CD4-positive, alpha-beta T cell treated with Interleukin-6 at 100 ng/mL for 8 hours (primary cell): ENCODE measurements at regions not wholly inside any gene's neighbourhood (a gene's known extent, or its start where the extent isn't known, plus 50 kb on each side); places are given as distances from the start of the nearest gene placed in this dataset.
A peak's percentile ranks its signal among the peaks of the same experiment; 100 is the strongest.
"Not testable (repeated sequence)": the region's sequence is repeated elsewhere in the genome, so short reads cannot be mapped to it uniquely, and the experiment has no call there.

Source experiments
- DNase-seq: peaks from one replicate; pipeline ENCODE4 v3.0.0-alpha.2; 2020; ENCODE audit warnings: mixed read lengths, low spot score

DNA sequence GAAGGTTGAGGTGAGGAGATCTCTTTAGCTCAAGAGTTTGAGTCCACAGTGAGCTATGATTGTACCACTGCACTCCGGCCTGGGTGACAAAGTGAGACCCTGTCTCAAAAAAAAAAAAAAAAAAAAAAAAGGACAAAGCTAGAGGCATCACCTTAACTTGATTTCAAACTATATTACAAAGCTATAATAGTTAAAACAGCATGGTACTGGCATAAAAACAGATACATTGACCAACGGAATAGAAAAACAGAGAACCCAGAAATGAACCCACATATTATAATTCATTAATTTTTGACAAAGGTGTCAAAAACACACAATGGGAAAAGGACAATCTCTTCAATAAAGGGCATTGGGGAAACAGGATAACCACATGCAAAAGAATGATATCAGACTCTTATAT is 50.8 kb upstream of the MBOAT1 start:
- no peak for DNase-seq

- no peak for DNase-seq
These were observed 53.6 kb upstream of the MBOAT1 start for GRCh38 chr6:20265842-20266241.

DNA sequence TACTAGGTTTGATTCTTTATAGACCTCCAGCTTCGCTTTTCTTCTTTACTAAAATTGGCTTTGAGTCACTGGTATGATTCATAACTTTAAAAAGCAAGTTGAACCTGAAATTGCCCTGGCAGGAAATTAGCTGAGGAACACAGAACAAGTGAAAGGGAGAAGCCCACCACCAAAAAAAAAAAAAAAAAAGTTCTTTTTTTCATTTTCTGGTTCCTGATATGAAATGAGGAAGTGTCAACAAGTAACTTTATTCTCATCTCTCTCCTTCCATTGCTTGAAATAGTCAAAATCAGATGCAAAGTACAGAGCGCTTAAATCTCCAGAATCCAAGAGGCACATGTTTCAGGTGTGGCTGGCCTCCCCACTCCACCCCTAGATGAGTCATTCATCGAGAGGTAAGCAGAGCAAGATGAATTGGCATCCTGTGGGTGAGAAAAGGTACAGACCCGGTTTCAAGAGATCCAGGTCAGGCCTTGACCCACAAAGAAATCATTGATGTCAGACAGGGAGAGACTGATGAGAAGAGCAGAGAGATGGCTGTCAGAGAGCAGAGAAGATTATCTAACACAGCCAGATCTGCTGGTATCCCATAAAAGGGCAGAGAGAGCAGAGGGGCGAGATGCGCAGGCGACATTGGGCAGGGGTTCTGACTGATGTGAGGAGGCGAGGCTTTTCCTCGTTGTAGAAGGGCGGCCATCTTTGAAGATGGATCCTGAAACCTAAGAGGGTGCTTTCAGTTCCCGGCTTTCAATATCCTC is 54.8 kb upstream of the MBOAT1 start:
- DNase-seq, result no peak

DNA sequence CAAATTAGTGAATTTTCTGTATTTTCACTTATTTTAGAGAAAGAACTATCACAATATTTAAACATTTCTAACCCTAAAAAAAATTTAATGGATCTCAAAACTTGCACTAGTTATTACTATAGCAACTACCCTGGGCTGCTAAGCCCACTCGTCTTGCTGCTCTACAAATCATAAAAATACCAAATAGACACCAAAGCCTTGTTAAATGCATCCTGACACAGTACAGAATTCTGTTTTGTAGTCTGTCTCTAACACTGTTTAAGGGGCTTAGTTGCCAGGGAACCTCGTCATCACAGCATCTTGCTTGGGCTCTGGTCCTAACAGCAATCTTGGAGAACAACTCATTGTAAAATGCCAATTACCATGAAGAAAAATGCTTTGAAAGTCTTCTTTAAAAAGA is 56.9 kb upstream of the MBOAT1 start:
- no peak for DNase-seq

DNA sequence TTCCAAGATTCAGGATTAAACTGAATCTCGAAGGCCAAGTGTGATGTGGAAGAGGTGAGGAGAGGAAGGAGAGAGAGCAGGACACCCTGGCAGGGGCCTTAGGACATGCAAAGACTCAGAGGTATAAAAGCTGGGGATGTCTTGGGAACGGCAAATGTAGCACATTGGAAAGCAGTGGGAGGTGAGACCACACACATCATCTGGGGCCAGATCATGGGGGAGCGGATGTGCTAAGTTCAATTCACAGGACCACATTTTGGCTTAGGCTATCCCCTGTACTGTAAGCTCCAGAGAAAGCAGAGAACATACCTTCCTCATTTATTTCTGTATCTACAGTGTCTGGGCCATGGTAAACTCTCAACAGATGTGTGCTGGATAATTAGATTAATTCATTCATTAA is 59.5 kb upstream of the MBOAT1 start:
- DNase-seq, result no peak

DNA sequence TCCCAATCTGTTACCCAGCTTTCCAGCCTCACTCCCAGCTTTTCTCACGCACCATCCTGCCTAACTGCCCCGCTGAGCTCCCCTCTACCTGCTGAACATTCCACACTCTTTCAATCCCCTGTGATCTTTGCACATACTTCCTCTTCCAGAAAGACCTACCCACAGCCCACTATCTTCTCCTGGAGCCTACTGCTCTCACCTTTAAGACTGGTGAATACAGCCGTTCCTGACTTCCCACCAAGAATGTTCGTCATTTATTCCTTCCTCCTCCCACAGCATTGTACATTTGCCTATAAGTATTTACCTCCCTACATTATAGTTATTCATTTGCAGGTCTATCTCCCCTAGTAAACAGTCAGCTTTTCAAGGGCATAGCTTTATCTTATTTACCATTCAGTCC is 61.9 kb upstream of the MBOAT1 start:
- DNase-seq, result no peak

GRCh38 chr6:20275837-20276236 is 63.6 kb upstream of the MBOAT1 start:
- not testable (repeated sequence) for DNase-seq

DNA sequence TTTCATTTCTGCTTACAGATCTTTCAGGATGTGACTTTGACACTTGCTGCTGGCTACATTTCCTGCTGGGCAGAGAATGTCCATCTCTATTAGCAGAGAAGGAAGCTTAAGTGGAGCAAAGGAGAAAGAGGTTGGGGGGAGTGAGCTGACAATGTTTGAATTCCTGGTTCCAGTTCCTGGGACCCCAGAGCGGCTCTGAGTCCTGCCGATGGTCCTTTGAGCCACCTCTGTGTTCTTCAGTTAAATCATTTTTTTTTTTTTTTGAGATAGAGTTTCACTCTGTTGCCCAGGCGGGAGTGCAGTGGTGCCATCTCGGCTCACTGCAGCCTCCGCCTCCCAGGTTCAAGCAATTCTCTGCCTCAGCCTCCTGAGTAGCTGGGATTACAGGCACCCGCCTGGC is 65.5 kb upstream of the MBOAT1 start:
- DNase-seq, result not testable (repeated sequence)

GRCh38 chr6:20279051-20279450 is 66.8 kb upstream of the MBOAT1 start:
- DNase-seq, result no peak

DNA sequence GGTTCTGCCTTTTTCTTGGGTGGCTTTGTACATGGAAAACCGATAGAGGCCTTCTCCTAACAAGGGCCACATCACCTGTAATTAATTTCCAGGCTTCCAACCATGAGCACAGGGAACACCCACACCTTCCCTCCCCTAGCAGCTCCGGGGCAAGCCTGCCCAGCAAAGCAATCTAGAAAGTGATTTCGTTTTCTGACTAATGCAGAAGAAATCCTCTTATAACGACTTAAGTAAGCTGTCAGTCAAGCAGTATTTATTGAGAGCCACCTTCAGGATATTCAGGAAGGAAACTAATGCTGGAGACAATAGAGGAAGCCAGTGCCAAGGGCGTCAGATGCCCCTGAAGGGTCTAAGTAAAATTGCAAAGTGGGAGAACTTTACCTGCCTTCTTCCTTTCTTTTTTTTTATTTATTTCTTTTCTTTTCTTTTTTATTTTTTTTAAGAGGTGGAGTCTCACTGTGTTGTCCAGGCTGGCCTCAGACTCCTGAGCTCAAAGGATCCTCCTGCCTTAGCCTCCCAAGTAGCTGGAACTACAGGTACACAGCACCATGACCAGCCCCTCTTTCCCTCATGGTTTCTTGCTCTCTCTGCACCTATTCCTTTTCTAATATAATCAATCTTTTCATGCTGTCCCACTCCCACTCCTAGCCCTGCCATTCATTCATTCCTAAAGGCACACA is 67.5 kb upstream of the MBOAT1 start:
- no peak for DNase-seq

GRCh38 chr6:20280288-20280621 is 68.0 kb upstream of the MBOAT1 start:
- no peak for DNase-seq

DNA sequence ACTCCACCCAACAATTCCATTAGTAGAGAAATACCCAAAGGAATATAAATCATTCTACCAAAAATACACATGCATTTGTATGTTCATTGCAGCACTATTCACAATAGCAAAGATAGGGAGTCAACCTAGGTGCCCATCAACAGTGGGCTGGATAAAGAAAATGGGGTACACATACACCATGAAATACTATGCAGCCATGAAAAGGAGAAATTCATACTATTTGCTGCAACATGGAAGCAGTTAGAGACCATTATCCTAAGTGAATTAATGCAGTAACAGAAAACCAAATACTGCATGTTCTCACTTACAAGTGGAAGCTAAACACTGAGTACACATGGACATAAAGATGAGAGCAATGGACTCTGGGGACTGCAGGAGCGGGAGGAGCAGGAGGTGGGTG is 72.4 kb upstream of the MBOAT1 start:
- DNase-seq, result no peak

GRCh38 chr6:20286968-20287565 is 74.8 kb upstream of the MBOAT1 start:
- DNase-seq, result no peak

DNA sequence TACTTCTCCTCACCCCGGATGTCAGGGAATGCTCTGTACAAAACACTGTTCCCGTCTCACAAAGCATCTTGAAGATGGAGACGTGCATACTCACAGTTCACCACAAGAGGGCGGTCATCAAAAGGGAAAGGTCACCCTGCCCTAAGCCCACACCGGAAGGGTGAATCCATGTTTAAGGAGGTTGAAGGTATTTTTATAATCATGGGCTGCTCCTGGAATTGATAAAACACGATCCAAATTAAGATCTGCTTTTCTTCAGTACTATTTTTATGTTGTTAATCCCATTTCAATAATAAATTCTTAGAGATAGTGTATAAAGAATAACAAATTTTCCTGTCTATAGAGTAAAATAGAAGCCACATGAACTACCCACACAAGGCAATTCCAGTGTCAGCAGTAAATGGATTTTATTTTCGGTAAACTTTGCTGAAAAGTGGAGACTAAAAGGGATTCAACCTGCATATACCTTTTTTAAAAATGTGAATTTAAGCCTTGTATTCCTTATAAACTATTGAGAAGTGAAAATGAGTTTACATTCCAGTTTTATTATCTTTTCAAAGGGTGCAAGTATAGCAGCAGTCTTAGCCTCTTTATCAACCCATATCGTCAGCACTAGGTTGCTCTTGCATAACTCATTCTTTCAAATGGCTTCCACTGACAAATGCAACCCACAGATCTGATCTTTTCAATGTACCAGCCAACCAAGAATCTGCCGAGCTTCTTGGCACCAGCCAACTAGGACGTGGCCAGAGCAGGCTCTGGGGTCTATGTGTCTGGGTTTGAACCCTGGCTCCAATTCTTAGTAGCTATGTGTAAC is 79.7 kb upstream of the MBOAT1 start:
- DNase-seq, result peak; percentile 72

DNA sequence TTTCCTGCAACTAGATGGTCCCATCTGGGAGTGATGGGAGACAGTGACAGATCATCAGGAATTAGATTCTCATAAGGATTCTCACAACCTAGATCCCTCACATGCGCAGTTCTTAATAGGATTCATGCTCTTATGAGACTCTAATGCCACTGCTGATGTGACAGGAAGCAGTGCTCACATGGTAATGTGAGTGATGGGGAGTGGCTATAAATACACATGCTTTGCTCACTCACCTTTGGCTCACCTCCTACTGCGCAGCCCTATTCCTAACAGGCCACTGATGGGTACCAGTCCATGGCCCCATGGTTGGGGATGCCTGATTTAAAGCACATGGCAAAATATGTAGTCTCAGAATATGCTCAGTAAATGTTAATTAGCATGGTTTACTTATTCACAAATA is 80.6 kb upstream of the MBOAT1 start:
- DNase-seq, result peak; percentile 1

- DNase-seq, result no peak
These were observed 89.0 kb upstream of the MBOAT1 start for GRCh38 chr6:20301256-20301655.

DNA sequence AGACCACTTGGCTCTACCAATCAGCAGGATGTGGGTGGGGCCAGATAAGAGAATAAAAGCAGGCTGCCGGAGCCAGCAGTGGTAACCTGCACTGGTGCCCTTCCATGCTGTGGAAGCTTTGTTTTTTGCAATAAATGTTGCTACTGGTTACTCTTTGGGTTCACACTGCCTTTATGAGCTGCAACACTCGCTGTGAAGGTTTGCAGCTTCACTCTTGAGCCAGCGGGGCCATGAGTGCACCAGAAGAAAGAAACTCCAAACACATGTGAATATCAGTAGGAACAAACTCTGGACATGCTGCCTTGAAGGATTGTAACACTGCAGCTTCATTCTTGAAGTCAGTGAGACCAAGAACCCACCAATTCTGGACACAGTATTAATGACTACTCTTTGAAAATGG is 89.9 kb upstream of the MBOAT1 start:
- no peak for DNase-seq

DNA sequence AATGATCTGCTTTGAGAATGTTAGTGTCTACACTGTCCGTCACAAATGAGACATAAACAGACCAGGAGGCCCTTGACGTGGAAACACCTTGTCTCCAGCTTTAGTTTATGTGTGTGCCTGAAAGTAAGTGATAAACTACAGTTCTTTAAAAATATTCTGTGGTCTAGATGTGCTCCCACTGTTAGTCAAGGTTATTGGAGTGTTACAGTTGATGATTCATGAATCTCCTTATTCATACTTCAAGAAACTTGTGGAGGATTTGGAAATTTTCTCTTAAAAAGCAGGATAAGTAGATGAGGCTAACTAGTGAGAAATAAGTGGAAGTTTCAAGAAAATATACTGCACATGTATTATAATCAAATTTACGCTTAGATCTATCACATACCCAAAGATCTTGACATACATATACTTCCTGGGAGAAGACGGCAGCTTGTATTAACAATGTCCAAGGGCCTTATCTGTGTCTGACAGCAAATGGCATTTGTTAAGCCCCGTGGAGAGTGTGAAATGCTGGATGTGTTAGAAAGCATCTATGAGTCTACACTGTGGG is 90.5 kb upstream of the MBOAT1 start:
- no peak for DNase-seq

- DNase-seq, result no peak
These were observed 94.2 kb upstream of the MBOAT1 start for GRCh38 chr6:20306491-20306890.

DNA sequence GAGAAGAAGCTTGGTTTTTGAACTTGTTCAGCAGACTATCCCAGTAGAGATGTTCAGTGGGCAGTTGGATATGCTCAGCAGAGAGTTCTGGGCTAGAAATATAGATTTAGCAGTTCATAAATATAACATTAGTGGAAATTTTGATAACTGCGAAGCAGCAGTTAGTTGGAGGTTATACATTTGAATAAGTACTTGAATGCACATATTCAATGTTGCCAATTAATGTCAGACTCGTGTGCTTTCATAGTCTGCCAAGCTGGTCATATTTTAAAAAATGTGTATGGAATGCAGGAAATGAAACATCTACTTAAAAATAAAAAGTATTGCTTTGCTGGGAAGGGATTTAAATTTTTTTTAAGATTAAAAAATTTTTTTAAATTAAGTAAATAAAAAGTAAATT is 92.5 kb upstream of the E2F3 start:
- DNase-seq, result no peak

DNA sequence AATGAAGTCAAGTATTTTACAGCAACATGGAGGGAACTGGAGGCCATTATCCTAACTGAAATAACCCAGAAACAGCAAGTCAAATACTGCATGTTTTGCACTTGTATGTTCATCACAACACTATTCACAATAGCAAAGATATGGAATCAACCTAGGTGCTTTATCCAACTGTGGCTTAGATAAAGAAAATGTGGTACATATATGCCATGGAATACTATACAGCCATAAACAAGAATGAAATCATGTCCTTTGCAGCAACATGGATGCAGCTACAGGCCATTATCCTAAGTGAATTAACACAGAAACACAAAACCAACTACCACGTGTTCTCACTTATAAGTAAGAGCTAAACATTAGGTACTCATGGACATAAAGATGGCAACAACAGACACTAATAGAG is 91.5 kb upstream of the E2F3 start:
- DNase-seq, result no peak

- DNase-seq, result no peak
These were observed 89.1 kb upstream of the E2F3 start for GRCh38 chr6:20312606-20313005.
